Lower leg skin (tissue), 3 donors: ENCODE measurements at regions not wholly inside any gene's neighbourhood (a gene's known extent, or its start where the extent isn't known, plus 50 kb on each side); places are given as distances from the start of the nearest gene placed in this dataset.

Experiments
- CTCF ChIP-seq, 3 donors: fragments of 450-650 bp; IDR thresholded peaks; one replicate each; pipeline ENCODE4 v1.5.1; 2016; ENCODE audit warnings: antibody characterized with exemption in 3 of 3, mild to moderate bottlenecking in 3 of 3, moderate library complexity in 2 of 3
- POLR2A ChIP-seq, 2 donors: fragments of 450-650 bp; IDR thresholded peaks; one replicate each; pipeline ENCODE4 v1.6.1; 2016 to 2017; ENCODE audit warnings: antibody characterized with exemption in 2 of 2, mild to moderate bottlenecking in 1 of 2, moderate library complexity in 1 of 2

- TF ChIP-seq CTCF (IDR thresholded peaks at IDR 0.05) (no peak), POLR2A (IDR thresholded peaks at IDR 0.05) (no peak)
Observed at GRCh38 chr22:26842103-26842502, 184.7 kb downstream of the MIAT start.
